Activated gamma-delta T cell (primary cell): ENCODE measurements at regions not wholly inside any gene's neighbourhood (a gene's known extent, or its start where the extent isn't known, plus 50 kb on each side); places are given as distances from the start of the nearest gene placed in this dataset.

Experiments
- DNase-seq: peaks from one replicate; lab custom pipeline; 2025; lab: John Stamatoyannopoulos, UW

DNA sequence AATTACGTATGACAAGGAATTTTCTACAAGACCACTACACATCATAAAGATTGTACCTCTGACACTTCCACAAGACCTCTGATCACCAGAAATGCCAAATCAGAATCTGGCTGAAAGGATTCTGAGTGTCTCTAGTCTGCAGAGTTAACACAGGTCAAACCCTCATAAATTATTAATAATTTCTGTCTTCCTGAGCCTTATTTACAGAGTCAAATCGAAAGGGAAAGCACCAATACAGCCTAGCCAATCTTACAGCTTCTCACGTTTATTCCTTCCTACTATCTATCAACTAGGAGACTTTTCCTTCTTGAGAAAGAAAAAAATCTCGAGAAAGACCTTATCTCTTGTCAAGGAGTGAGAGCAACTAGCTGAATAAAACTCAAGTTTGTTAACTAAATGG, 2151.6 kb downstream of the MRPL39 start:
- DNase-seq = no peak

GRCh38 chr21:23452384-23453083, 2154.7 kb downstream of the MRPL39 start:
- no peak for DNase-seq

DNA sequence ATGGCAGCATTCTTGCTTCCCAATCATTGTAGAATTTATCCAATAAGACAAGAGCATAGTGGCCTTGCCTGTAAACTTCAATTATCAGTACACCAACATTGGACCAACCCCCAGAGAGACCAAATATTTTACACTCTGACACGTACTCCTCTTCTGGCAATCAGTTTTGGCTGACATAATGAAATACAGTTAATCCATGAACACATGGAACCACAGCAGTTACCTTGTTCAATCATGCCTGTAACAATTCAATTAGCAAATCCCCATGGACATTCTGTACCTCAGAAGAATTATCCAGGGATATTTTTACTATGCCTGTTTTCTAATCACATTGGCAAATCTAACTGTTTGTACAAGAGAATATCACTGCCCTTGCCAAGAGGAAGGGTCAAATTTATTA, 2162.0 kb downstream of the MRPL39 start:
- no peak for DNase-seq

- DNase-seq = no peak
Measured at GRCh38 chr21:23438081-23438480, 2169.2 kb downstream of the MRPL39 start.

- DNase-seq = no peak
Measured at GRCh38 chr21:23402929-23403520, 2204.3 kb downstream of the MRPL39 start.

DNA sequence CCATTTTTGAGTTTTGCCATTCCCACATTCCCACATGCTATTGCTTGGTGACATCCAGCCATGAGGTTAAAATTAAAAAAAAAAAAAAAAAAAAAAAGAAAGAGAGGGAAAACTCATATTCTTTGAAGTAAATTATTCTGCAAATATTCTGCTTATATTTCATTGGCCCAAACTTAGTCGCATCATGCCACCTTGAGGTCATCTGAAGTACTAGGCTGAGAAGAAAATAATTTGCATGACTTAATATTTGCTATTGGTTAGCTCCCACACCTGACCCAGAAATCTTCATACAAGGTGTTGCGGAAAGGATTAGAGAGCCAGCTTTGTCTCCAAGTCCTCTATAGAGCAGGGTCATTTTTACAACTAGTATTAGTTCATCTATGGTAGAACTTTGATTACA, 2206.0 kb downstream of the MRPL39 start:
- no peak for DNase-seq

DNA sequence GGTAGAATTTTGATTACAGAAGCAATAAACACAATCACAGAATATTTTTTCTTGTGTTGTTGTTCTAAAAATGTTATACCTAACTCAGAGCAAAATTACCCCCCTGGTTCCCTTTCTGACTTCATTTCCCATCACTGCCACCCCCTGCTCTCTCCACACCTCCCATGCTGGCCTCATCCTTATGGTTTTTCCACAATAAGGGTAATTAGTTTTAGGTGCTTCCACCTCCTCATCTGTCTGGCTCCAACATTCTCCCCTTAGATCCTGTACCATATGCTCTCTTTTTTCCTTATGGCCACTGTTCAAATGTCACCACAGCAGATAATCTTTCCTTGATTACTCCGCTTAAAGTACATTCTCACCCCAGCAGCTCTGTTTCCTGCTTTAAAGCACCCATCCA, 2208.6 kb downstream of the MRPL39 start:
- no peak for DNase-seq

DNA sequence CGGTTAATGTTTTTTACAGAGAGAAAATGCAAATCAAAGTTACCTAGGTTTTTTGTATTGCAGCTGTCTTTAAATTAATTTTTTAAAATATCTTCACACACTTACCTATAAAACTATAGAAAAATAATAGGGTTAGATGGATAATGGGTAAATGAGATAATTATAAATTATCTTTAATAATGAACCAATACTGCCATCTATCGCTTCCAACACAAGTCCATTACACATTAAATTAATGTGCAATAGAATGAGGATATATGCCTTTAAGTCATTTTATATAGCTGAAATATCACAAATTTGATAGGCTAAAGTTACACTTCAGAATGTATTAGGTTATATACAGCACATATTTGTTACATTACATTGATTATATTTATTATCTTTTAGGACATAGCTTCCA, 2212.8 kb downstream of the MRPL39 start:
- no peak for DNase-seq

DNA sequence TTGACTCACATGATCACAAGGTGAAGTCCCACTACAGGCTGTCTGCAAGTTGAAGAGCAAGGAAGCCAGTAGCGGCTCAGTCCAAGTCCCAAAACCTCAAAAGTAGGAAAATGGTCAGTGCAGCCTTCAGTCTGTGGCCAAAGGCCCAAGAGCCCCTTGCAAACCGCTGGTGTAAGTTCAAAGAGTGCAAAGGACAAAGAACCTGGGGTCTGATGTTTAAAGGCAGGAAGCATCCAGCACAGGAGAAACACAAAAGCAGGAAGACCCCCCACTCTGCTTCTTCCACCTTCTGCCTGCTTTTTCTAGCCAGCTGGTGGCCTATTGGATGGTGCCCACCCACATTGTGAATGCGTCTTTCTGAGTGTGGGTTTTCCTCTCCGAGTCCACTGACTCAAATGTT, 2222.6 kb downstream of the MRPL39 start:
- DNase-seq = no peak

DNA sequence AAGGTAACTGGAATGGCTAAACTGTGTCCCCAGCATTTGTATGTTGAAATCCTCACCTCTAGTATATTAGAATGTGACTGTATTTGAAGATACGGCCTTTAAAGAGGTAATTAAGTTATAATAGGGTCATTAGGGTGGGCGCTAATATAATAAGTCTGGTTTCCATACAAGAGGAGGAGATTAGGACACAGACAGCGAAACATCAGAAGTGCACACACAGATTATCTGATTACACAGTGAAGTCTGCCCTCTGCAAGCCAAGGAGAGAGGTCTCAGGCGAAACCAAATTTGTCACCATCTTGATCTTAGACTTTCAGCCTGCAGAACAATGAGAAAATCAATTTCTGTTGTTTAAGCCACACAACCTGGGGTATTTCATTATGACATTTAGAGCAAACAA, 2233.1 kb downstream of the MRPL39 start:
- DNase-seq = no peak

- DNase-seq = no peak
Measured at GRCh38 chr21:23356905-23357304, 2250.4 kb downstream of the MRPL39 start.

DNA sequence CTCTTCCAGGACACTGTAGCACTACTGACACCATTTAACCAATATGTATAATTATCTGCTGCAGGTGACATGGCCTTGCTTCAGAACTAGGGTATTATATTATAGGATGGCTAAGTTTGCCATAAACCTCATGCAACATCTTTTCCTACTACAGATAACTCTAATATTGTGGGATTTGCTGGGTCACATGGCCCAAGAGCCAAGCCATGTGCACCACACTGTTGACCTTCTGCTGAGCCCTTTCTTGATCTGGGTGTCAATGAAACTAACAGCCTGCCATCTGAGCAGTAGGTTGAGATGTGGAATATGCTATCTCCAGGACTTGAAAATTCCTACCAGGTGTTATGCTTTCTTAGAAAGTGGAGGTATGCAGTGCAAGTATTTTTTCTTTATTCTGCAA, 2291.1 kb downstream of the MRPL39 start:
- DNase-seq = no peak

DNA sequence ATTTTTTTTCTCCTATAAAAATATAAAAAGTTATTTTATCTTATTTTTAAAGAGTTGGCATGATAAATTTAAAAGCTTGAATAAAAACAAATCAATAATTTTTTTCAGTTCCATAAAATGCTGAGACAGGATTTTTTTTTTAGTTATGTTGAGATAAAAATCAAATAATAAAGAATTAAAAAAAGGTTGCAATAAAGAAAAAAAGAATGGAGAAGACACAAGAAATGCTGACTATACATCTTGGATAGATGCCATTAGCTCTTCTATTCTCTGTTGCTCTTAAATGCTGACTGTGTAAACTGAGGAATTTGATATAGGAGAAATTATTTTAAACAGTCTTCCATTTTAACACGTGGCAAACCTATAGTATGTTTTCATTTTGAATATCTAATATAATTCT, 2298.5 kb downstream of the MRPL39 start:
- DNase-seq = no peak

- DNase-seq = no peak
Measured at GRCh38 chr21:23307065-23307464, 2300.2 kb downstream of the MRPL39 start.

DNA sequence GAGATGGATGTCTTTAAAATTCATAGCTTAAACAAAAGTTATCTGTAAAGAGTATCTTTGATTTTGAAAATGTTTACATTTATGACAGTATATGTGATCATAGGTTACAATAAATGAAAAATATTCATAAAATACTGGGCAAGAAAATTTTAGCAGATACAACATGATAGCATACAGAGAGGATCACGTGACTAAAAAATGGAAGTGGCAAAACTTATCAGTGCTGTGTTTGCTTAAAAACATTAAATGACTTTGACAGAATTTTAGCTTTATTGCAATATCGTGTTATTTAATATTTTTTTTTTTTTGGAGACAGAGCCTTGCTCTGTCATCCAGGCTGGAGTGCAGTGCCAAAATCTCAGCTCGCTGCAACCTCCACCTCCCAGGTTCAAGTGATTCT, 2294.1 kb downstream of the NCAM2 start:
- no peak for DNase-seq

- DNase-seq = no peak
Measured at GRCh38 chr21:23281917-23282316, 2283.7 kb downstream of the NCAM2 start.

GRCh38 chr21:23249760-23250159, 2251.6 kb downstream of the NCAM2 start:
- no peak for DNase-seq

DNA sequence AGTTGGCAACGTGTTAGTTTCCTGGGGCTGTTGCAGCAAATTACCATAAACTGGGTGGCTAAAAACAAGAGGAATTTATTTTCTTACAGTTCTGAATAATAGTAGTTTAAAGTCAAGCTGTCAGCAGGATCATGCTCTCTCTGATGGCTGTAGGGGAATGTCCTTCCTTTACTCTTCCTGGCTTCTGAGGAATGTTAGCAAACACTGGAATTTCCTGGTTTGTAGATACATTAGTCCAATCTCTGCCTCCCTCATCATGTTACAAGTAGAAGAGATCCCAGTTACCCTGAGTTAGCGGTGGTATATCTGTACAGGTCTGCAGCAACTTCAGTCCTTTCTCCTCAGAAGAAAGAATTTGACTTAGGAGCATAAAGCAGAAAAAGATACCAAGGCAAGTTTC, 2249.1 kb downstream of the NCAM2 start:
- no peak for DNase-seq

GRCh38 chr21:23245255-23245654, 2247.0 kb downstream of the NCAM2 start:
- no peak for DNase-seq

DNA sequence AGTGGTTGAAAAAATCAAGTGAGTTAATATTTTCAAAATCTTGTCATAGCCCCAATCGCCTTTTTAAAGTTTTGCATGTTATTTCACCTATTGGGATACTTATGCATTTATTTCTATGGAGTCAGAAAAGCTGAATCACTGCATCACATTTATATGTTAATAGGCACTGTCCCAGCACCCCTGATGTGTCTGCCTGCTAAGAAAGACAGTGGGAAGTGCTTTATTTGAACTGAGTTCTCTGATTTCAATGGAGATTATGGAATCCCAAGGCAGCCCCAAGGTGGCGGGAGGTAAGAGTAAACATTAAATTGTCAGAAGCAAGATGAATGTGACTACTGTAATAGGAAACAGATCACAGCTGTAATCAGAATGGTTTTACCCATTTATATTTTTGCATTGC, 2225.7 kb downstream of the NCAM2 start:
- no peak for DNase-seq

DNA sequence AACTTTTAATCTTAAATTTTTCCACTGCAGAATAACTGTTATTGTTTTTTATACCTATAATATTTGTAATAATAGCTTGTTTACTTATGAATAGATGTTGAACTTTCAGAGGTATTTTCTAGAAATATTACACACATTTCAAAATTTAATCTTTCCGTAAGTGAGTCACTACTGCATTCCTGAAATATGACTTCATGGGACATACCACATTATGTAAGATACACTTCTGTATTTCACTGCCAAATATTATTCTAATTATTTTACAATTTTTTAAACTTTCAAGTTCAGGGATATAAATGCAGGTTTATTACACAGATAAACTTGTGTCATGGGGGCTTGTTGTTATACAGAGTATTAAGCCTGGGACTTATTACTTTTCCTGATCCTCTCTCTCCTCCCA, 2220.5 kb downstream of the NCAM2 start:
- no peak for DNase-seq

GRCh38 chr21:23217597-23217996, 2219.4 kb downstream of the NCAM2 start:
- no peak for DNase-seq

GRCh38 chr21:23215261-23215660, 2217.1 kb downstream of the NCAM2 start:
- DNase-seq = no peak
